GM21619 (cell line): ENCODE measurements at regions not wholly inside any gene's neighbourhood (a gene's known extent, or its start where the extent isn't known, plus 50 kb on each side); places are given as distances from the start of the nearest gene placed in this dataset.

Source experiments
- ATAC-seq: cut with Tn5 transposase; IDR thresholded peaks from one replicate; pipeline ENCODE4 v1.9.1; 2021; ENCODE audit not compliant: unreplicated experiment

GRCh38 chr1:170271430-170272161, 125.8 kb downstream of the NTMT2 start:
- ATAC-seq: no peak

GRCh38 chr1:170273291-170274130, 127.8 kb downstream of the NTMT2 start:
- ATAC-seq: no peak

DNA sequence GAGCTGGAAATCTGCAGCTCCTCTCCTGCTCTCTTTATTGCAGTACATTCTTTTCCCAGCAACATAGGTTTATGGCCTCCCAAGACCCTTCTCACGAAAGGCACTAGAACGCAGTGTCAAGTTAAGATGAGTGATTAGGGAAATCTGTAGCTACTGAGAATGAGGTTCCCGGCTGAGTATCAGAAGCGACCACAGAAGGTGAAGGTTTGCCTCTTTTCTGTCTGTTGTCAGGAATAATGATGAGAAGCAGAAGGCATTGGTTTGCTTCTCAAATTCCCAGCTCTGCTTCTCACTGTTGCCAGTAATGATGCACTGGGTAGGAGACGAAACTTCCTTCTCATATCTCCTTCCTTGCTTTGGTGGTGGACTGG, 128.4 kb downstream of the NTMT2 start:
- no peak for ATAC-seq

DNA sequence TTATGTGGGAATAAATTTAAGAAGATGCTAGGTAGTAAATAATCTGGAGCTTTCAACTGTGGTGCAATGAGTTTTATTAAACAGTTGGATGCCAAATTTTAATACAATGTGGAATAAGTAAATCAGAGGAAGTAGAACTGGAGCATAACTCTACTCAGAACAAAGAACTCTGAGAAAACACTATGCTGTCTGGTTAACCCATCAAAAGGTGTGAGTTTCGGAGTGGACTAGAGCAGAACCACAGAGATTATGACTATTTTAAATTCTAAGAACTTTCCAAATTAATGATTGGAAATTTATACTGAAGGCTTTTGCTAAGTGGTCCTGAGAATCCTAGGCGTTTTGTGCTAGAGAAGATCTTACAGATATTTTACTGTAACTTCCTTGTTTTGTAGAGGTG, 132.2 kb downstream of the NTMT2 start:
- ATAC-seq: no peak

DNA sequence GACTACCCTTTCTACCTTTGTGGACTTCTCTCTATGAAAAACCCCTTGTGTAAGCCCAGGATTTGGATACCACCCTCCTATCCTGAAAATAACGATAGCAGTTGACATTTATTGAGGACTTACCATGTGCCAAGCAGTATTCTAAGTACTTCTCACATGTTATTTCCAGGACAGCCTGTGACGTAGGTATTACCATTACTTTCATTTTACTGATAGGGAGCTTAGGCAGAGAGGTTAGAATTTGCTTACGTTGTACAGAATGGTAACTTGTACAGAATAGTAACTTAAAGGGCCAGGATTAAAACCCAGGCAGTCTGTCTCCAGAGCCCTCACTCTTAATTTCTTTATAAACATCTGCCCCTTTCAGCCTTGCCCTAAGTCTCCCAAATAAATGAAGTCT, 138.3 kb downstream of the NTMT2 start:
- no peak for ATAC-seq

DNA sequence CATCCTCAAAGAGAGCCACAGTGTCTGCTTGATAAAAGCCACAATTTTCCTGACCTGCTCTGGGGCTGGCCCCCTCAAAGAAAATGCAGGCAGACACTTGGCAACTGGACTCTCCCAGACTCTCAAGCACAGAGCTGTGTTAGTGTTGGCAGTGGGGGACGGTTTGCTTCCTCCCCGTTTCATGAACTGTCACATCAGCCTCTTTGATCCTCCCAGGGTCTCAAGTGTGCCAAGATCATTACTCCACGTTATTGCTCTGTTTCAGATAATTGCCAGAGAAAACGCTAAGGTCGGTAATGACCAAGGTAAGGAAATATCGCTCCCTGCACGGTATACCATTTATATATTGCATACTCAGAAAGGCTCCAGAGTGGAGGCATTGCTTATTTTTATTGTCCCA, 138.8 kb downstream of the NTMT2 start:
- ATAC-seq: no peak

- ATAC-seq: no peak
These were observed 139.2 kb downstream of the NTMT2 start for GRCh38 chr1:170284951-170285350.

GRCh38 chr1:170288155-170288554, 142.4 kb downstream of the NTMT2 start:
- ATAC-seq: no peak

- ATAC-seq: no peak
These were observed 144.5 kb downstream of the NTMT2 start for GRCh38 chr1:170290276-170290675.

DNA sequence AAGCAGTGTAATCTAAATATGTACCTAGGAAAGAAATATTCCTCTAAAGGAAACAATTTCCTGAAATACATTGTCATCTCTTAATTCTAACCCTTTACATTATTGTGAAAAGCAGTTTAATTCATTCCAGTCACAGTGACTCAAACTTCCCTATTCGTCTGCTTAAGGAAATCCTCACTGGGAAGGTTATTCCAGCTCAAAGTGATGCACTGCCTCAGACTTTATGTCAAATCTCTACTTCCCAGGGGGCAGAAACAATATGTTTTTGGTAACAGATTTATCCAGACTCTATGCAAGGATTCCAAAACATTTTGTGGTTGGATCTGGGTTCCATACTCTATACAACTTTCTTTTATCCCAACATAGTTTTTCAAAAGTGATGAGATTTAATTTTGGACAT, 145.2 kb downstream of the NTMT2 start:
- ATAC-seq: no peak

- ATAC-seq: no peak
These were observed 145.8 kb downstream of the NTMT2 start for GRCh38 chr1:170291516-170291915.

GRCh38 chr1:170296211-170296610, 150.5 kb downstream of the NTMT2 start:
- ATAC-seq: no peak

DNA sequence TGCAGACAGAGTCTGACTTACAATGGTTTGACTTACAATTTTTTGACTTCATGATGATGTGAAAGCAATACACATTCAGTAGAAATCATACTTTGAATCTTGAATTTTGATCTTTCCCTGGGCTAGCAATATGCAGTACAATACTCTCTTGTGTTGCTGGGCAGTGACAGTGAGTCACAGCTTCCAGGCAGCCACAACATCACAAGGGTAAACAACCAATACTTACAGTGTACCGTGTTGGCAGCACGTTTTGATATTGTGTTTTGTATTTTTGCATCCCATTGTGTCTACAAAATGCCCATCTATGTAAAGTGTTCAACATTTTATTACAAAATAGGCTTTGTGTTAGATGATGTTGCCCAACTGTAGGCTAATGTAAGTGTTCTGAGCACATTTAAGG, 150.9 kb downstream of the NTMT2 start:
- ATAC-seq: no peak

- ATAC-seq: no peak
These were observed 155.8 kb downstream of the NTMT2 start for GRCh38 chr1:170301596-170301995.

GRCh38 chr1:170303034-170303433, 157.3 kb downstream of the NTMT2 start:
- ATAC-seq: no peak

DNA sequence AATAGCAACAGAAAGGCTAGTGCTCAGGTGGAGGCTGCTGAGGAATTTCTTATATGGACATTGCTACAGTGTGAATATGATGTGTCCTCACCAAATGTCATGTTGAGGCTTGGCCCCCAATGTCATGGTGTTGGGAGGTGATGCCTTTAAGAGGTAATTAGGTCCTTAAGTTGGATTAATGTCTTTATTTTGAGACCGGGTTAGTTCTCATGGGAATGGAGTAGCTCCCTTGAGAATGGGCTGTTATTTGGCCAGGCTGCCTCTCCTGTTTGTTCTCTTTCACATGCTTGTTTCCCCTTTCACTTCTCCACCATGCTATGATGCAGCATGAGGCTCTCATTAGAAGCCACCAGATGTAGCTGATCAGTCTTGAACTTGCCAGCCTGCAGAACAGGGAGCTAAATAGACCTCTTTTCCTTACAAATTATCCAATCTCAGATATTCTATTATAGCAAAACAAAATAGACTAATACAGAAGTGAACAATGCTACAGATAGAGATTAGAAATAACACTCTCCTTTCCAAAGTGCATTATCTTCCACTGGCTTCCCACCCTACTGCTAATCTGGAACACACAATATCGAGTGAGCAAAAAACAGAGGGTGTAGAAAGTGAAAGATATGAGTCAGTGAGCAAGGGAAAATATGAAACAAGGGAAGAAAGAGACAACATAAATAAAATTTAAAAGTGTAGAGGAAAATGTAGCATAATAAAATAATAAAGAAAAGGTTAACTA, 160.2 kb downstream of the NTMT2 start:
- ATAC-seq: no peak

GRCh38 chr1:170306513-170306910, 160.8 kb downstream of the NTMT2 start:
- no peak for ATAC-seq

- no peak for ATAC-seq
These were observed 161.2 kb downstream of the NTMT2 start for GRCh38 chr1:170306948-170307347.

DNA sequence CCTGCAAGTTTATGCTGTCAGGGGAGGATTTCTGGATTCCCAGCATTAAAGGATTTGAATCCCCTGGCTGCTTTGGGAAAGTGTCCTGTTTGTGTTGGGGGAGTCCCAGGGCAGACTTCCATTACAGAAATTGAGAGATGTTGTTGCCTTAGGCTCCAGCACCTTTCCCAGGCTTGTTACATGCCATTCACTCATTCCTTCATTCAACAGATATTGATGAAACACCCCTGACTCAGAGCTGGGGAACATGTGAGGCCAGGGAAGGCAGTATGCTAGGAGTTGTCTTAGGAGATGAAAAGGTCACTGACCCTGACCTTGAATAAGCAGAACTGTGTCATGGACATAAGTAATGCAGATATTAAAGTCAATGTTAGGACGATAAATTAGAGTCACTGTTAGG, 161.7 kb downstream of the NTMT2 start:
- no peak for ATAC-seq

DNA sequence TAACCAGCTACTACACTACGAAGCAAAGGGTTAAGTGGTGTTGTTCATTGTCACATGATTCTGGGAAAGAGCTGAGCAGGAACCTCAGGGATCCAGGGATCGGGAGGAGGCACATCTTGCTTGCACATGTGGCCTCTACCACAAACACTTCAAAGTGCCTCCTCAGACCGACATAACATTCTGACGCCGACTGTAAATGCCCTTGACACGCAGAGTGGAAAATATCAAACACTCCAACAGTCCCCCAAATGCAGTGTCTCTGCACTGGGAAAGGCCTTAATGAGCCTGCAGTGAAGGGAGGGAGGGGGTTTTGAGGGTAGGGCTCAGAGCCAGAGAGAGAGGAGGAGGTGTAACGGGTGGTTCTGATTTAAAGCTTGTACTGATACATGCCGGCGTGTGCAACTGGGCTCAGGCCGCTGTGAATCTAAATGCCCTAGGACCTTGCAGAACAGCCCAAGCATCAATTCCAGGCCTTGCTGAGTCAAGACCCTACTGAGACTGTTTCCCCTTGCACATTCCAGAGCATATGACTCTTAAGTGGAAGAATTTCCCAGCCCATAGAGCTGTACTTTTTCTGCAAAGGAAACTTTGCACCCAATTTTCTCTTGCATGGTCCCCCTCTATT, 163.7 kb downstream of the NTMT2 start:
- no peak for ATAC-seq

DNA sequence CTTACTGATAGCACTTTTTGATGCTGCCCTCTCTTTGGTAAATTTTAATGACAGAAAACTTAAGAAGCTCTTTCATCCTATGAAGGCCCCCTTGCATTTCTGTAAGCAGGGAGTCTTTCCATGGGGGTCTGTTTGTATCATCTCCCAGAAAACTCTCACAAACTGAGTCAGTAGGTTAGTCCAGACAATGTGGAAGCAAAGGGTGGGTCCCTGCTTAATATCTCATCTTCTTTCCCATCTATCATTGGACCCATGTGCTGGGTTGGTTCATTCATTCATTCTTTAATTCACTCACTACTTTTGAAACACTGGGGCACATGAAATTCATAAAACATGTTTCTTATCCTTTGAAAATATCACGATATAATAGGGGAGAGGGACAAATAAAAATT, 164.3 kb downstream of the NTMT2 start:
- no peak for ATAC-seq
